ENCODE measurements at regions not wholly inside any gene's neighbourhood (a gene's known extent, or its start where the extent isn't known, plus 50 kb on each side); places are given as distances from the start of the nearest gene placed in this dataset.

GRCh38 chr5:105680858-105681475, 1989.8 kb downstream of the EFNA5 start:
- TF ChIP-seq CTCF (conservative IDR thresholded peaks at IDR 0.05 in 1 of 2, IDR thresholded peaks at IDR 0.05 in 1 of 2; ENCODE audit: extremely low read depth in 1 of 2, insufficient read depth in 1 of 2, low read depth in 1 of 2, low read length in 2 of 2) (no peak), EZH2 (IDR thresholded peaks at IDR 0.05; ENCODE audit: borderline replicate concordance, low read length) (no peak)

All from mammary epithelial cell (primary cell).